A549 (cell line): ENCODE measurements at regions not wholly inside any gene's neighbourhood (a gene's known extent, or its start where the extent isn't known, plus 50 kb on each side); places are given as distances from the start of the nearest gene placed in this dataset.

Source experiments
- TF ChIP-seq, protein P1 (sequence below): fragments of 150-350 bp; IDR thresholded peaks from 2 replicates; pipeline ENCODE4 v1.6.1; 2014; ENCODE audit warnings: low read depth, mild to moderate bottlenecking, low read length
- TF ChIP-seq, protein P2 (sequence below): fragments of >200 bp; sonication (Bioruptor Twin); formaldehyde crosslinking; IDR thresholded peaks from 3 replicates; pipeline ENCODE4 v1.5.1; 2016
- TF ChIP-seq, protein P3 (sequence below): fragments of 450-650 bp; IDR thresholded peaks from 2 replicates; pipeline ENCODE4 v1.6.1; 2014; ENCODE audit warnings: antibody characterized with exemption

DNA sequence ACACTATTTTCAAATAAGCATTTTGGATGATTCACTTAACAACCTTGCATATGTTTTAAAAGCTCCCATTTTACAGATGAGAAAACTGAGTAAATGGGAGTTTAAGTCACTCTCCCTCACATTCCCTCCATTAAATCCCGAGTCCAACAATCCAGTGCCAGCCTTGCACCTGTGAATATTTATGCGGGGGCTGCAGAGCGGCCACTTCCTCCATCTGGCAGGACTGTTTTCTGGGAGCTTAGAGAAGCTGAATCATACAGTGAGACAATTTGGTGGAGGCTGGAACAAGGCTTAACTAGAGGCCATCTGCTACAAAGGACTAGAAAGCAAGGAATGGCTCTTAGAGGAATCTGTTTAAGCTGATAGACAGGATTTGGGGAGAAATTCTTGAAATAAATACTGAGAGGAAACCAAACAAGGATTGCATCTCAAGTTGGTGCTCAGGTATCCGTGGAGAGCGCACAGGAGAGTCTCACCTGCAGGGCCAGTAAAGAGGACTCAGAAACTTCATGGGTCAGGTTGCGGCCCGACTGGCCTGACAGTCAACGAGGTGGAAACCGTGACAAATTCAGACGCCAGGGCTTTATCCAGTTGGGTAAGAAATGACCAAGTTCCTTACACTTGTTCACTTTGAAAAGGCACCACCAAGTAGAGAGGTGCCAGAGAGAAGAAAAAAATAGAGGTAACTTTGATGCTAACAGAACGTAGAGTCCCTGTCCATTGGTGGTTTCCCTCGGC, 478.5 kb downstream of the QKI start:
- TF ChIP-seq, protein P1, sequence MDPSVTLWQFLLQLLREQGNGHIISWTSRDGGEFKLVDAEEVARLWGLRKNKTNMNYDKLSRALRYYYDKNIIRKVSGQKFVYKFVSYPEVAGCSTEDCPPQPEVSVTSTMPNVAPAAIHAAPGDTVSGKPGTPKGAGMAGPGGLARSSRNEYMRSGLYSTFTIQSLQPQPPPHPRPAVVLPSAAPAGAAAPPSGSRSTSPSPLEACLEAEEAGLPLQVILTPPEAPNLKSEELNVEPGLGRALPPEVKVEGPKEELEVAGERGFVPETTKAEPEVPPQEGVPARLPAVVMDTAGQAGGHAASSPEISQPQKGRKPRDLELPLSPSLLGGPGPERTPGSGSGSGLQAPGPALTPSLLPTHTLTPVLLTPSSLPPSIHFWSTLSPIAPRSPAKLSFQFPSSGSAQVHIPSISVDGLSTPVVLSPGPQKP = no peak
- TF ChIP-seq, protein P2, sequence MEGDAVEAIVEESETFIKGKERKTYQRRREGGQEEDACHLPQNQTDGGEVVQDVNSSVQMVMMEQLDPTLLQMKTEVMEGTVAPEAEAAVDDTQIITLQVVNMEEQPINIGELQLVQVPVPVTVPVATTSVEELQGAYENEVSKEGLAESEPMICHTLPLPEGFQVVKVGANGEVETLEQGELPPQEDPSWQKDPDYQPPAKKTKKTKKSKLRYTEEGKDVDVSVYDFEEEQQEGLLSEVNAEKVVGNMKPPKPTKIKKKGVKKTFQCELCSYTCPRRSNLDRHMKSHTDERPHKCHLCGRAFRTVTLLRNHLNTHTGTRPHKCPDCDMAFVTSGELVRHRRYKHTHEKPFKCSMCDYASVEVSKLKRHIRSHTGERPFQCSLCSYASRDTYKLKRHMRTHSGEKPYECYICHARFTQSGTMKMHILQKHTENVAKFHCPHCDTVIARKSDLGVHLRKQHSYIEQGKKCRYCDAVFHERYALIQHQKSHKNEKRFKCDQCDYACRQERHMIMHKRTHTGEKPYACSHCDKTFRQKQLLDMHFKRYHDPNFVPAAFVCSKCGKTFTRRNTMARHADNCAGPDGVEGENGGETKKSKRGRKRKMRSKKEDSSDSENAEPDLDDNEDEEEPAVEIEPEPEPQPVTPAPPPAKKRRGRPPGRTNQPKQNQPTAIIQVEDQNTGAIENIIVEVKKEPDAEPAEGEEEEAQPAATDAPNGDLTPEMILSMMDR = no peak
- TF ChIP-seq, protein P3, sequence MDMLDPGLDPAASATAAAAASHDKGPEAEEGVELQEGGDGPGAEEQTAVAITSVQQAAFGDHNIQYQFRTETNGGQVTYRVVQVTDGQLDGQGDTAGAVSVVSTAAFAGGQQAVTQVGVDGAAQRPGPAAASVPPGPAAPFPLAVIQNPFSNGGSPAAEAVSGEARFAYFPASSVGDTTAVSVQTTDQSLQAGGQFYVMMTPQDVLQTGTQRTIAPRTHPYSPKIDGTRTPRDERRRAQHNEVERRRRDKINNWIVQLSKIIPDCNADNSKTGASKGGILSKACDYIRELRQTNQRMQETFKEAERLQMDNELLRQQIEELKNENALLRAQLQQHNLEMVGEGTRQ = no peak
